C4-2B (cell line): ENCODE measurements at regions not wholly inside any gene's neighbourhood (a gene's known extent, or its start where the extent isn't known, plus 50 kb on each side); places are given as distances from the start of the nearest gene placed in this dataset.

Experiments used
- ZFX ChIP-seq: fragments of 450-650 bp; IDR thresholded peaks from 2 replicates; pipeline ENCODE4 v1.6.1; 2017
- TF ChIP-seq, protein P1 (sequence below): fragments of 450-650 bp; conservative IDR thresholded peaks from 2 replicates; pipeline ENCODE4 v1.5.1; 2017; ENCODE audit warnings: mild to moderate bottlenecking

DNA sequence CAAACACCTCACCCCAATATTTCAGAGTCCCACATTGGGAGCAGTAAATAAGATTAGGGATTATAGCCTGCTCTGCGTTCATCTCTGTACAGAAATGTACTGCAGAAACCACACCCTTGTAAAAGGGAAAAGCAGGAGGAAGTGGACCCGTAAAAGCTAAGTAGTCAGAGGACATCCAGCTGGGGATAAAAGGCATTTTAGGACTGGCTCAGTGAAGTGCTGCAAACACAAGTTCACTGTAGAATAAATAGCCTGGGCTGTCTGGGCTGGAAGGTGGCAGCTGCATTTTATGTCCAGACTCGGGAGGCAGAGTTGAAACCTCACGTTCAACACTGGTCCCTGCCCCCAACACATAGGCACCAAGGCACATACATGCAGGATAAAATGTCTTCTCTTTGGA lies 178.7 kb upstream of the FAT1 start:
- TF ChIP-seq, protein P1, sequence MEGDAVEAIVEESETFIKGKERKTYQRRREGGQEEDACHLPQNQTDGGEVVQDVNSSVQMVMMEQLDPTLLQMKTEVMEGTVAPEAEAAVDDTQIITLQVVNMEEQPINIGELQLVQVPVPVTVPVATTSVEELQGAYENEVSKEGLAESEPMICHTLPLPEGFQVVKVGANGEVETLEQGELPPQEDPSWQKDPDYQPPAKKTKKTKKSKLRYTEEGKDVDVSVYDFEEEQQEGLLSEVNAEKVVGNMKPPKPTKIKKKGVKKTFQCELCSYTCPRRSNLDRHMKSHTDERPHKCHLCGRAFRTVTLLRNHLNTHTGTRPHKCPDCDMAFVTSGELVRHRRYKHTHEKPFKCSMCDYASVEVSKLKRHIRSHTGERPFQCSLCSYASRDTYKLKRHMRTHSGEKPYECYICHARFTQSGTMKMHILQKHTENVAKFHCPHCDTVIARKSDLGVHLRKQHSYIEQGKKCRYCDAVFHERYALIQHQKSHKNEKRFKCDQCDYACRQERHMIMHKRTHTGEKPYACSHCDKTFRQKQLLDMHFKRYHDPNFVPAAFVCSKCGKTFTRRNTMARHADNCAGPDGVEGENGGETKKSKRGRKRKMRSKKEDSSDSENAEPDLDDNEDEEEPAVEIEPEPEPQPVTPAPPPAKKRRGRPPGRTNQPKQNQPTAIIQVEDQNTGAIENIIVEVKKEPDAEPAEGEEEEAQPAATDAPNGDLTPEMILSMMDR: no peak
- TF ChIP-seq ZFX: no peak
